Activated gamma-delta T cell treated with Interleukin-2 at 50 U/mL for 16 hours (primary cell): ENCODE measurements at regions not wholly inside any gene's neighbourhood (a gene's known extent, or its start where the extent isn't known, plus 50 kb on each side); places are given as distances from the start of the nearest gene placed in this dataset.
"Not testable (repeated sequence)": the region's sequence is repeated elsewhere in the genome, so short reads cannot be mapped to it uniquely, and the experiment has no call there.

ENCODE experiments used
- DNase-seq: peaks from one replicate; pipeline ENCODE4 v3.0.0-alpha.2; 2020

DNA sequence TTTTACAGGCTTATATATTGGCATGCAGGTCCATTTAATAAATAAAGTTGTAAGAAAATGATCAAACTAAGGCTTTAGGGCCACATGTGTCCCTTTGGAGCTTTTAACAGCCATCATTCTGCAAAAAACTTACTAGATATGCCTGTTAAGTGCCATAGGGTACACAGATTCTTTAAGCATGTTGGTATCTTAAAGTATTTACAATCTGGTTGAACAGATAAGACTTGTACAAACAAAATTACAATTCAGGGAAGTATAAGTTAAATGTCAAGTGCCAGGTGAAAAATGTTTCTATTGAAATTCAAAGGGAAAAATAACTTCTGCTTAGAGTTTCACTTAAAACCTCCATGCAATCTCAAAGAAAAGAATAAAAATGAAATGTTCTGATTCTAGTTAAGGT, 558.4 kb upstream of the ST8SIA4 start:
- DNase-seq: no peak

DNA sequence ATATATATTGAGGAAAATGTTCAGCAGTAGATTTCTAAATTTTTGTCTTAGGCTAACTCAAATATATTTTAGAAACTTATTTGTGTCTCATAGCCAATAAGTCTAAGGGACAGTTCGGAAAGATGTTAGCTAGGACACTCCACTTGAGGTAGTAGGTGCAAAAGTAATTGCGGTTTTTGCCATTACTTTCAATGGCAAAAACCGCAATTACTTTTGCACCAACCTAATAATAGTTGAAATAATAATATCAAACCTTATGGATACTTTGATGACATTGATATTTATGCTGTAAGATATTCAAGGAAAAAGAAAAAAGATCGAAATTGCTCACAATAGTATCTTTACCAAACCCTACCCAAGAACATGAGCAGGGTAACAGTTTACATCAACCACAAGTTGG, 555.5 kb upstream of the ST8SIA4 start:
- DNase-seq: no peak

DNA sequence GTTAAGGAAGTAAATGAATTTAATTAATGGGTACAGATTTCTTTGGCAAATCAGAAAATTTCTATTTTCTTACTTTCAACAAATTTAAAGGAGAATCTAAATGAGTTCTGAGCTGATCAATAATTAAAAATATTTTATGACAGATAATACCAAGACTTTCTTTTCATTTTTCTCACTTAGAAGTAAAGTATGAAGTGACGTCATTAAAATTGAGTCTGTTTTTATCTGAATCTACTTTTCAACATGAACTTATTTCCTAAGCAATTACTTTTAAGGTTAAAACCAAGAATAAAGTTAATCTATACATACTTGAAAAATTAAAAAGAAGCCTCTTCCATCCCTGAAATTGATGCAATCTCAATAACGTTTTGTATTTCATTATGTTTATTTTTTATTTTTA, 552.8 kb upstream of the ST8SIA4 start:
- DNase-seq: no peak

DNA sequence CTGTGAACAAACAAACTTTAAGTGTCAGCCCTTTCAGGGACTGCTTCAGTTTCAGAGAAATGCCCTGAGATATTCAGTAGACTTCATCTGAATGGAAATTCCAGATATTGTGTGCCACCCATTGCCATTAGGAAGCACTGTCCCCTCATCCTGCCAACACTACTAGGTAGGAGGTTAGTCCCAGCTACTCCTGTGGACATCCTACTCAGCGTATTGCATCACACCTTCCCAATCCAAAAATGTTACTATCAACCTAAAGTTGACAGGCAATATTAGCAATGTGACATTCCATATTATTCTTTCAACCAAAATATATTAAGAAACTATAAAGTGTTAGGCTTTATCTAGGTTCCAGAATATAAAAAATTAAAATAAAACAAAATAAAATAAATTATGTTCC, 552.0 kb upstream of the ST8SIA4 start:
- no peak for DNase-seq

DNA sequence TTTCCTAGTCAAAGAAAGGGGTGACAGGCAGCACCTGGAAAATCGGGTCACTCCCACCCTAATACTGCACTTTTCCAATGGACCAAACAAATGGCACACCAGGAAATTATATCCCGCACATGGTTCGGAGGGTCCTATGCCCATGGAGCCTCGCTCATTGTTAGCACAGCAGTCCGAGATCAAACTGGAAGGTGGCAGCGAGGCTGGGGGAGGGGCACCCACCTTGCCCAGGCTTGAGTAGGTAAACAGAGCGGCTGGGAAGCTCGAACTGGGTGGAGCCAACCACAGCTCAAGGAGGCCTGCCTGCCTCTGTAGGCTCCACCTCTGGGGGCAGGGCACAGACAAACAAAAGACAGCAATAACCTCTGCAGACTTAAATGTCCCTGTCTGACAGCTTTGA, 539.2 kb upstream of the ST8SIA4 start:
- DNase-seq: not testable (repeated sequence)

DNA sequence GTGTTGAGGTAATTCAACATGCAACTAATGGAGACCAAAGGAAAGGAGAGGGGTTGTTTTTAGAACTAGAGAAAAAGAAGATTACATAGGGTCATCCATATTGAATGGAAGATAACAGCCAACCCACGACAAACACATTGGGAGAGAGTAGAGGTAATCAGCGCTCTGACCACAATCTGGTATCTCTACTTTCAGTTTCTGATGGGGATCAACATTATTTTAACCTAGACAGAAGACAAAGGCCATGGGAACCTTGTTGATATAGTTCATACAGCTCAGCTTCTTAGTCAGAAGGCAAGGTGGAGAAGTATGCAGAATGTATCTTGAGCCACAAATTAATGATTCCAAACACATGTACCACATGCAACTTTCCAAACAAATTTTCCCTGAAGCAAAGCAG, 537.1 kb upstream of the ST8SIA4 start:
- DNase-seq: no peak

DNA sequence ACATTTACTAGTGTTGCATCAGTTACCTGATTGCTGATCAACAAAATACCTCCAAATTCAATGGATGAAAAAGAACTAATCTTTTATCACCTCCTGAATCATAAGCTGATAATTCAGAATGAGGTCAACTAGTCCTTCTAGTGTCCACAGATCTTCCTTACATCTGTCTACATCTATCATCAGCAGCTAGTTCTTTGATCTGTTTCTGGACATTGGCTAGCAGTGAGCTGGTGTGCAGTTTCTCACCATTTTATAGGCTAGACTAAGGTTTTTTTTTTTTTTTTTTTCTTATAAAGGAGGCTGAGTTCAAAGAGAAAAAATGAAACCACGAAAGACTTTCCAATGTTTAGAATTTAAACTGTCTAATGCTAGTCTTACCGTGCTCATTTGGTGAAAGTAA, 534.3 kb upstream of the ST8SIA4 start:
- DNase-seq: no peak

DNA sequence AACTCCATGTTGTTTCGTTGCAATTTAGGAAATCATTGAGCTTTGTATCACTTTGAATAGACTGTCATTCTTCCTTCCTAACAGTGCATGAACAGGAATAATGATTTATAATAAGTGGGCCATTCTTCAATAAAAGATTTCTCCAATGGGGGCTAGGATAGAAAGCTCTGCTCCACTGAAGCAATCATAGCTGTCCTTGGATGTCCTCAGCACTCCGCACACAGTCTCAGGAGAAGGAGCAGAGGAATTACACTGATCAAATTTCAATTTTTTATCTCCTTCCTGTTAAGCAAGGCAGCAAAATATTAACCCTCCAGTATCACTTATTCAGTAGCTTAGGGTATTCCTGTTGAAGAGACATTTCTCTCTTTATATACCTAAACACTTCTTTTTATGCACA, 532.7 kb upstream of the ST8SIA4 start:
- DNase-seq: no peak

DNA sequence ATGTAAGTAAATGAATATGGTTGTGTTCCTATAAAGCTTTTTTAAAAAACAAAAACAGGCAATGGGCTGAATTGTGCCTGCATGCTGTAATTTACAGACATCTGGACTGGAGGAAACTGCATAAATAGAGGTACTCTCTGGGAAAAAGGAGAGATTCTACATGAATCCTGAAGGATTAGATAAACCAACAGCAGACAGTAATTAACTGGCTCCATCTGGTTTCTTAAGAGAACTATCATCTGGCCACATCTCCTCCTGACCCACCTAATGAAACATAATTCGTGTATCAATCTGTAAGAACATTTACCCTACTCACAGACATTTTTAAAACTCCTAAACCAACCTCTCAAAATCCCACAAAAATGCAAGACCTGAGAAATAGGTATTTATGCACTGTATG, 528.1 kb upstream of the ST8SIA4 start:
- DNase-seq: no peak

DNA sequence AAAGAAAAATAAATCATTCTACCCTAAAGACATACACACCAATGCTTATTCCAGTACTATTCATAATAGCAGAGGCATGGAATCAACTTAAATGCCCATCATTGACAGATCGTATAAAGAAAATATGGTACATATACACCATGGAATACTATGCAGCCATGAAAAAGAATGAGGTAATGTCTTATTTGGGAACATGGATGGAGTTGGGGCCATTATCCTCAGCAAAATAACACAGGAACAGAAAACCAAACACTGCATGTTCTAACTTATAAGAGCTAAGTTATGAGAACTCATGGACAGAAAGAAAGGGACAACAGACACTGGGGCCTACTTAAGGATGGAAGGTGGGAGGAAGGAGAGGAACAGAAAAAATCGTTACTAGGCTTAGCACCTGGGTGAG, 527.5 kb upstream of the ST8SIA4 start:
- DNase-seq: no peak

DNA sequence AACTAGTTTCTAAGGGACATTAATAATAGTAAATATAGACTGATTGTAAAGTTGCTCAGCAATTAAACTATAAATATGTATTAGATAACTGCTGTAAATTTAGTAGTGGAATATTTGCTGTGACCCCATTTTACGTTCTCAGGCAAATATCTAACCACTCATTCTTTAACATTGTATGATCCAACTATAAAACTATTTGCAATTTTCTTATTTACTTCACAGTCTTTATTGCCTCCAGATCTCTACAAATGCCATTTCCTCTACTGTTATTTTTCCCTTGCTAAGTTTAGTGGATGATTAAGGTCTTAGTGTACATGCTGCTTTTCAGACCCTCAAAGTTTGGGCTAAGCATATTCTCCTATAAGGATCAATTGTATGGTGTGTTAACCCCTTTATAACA, 526.2 kb upstream of the ST8SIA4 start:
- DNase-seq: no peak

DNA sequence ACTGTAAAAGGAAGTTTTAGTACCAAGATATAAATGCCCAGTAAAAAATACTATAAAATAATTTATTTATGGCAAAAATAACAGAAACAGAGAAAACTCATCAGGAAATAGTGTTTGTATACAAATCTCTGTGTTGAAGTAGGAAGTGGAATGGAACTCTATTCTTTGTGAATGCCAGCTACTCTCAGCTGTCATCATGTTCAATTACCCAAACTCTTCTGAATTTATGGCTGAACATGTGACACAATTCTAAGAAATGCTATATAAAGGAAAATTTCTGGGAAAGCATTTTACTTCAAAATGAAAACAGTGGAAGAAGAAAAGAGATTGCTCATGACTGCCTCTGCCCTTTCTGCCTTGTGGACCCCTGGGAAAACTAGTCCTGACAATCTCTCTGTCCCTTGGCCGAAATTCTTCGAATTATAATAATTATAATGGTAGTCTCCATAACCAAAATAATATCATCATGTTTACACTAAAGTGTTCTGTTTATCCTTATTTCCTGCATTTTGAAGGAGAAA, 522.3 kb upstream of the ST8SIA4 start:
- DNase-seq: no peak

DNA sequence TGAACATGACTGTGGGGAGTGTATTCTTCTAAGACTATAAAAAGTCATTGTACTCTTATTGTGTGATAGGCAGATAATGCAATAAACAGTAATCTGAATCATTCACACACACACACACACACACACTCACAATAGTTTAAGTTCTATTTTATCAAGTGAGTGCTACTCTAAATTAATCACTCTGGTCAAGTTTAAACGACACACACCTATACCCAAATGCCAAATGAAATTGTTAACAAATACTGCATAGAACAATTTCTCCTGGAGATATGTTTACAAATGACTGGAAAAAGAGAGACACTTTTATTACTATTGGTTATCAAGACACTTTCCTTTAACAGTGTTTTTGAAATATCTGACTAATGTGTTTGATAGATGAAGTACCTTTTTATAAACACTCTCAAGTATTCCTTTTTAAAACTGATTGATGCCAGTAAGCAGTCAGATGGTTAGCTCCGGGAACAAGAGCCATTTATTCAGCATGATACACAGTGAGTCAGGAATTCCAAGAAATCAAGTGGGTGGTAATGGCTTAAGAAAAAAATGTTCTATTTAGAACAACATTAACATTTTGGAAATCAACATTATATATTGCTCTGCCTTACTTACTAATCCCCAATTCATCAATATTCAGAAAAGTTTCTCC, 521.6 kb upstream of the ST8SIA4 start:
- no peak for DNase-seq

DNA sequence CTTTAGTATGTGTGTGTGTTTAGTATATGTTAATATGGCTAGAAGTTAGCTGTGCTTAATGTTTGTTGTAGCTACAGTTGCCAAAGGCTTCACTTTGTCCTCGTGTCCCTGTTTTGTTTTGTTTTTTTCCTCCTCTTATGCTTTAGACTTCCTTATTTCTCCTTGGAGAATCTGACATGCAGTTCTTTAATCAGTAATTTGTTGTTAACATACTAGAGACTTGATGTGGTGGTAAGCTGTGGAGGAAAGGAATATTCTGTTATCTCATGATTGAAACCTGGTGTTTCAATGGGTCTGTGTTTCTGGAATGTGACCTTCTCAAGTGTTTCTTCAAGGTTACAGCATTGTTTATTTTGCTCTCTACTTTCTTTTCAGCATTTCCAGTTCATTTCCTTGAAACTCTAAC, 515.6 kb upstream of the ST8SIA4 start:
- DNase-seq: no peak

DNA sequence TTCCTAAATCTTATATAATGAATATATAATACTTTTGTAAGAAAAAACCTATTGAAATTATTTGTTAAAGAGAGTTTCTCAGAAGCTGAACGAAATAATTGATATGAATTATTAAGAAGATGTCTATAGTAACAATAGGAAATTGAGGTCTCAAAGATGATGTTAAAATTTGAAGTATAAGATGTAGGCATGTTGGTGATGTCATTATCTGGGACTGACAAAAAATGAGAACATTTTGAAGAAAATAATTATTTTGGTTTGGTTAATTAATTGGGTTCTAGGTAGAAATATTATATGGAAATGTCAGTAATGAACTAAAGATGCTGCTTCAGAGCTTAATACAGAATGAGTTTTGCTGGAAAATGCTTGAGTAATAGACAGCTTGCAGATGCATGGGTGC, 501.4 kb upstream of the ST8SIA4 start:
- no peak for DNase-seq

DNA sequence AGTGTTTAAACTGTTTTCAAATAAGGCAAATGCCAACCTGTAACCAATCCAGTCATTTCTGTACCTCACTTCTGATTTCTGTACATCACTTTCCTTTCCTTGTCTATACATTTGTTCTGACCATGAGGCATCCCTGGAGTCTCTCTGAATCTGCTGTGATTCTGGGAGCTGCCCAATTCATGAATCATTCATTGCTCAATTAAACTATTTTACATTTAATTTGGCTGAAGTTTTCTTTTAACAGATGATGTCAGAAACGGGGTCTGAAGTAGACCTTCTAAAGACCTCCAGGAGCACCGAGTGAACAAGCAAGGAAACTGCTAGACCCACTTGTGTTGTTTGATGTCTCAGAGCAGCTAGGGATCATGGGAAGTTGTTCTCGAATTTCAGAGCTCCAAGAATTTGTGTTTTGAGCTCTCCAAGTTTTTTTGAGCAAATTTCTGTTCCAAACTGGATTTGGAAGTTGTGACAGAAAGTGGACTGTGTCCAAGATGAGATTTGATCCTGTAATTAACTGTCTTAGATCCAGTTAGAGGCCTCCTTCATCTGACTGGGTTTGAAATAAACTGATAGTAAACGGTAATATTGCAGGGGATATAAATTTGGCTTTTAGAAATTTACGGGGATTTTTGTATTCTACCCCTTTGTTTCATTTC, 490.8 kb upstream of the ST8SIA4 start:
- no peak for DNase-seq

DNA sequence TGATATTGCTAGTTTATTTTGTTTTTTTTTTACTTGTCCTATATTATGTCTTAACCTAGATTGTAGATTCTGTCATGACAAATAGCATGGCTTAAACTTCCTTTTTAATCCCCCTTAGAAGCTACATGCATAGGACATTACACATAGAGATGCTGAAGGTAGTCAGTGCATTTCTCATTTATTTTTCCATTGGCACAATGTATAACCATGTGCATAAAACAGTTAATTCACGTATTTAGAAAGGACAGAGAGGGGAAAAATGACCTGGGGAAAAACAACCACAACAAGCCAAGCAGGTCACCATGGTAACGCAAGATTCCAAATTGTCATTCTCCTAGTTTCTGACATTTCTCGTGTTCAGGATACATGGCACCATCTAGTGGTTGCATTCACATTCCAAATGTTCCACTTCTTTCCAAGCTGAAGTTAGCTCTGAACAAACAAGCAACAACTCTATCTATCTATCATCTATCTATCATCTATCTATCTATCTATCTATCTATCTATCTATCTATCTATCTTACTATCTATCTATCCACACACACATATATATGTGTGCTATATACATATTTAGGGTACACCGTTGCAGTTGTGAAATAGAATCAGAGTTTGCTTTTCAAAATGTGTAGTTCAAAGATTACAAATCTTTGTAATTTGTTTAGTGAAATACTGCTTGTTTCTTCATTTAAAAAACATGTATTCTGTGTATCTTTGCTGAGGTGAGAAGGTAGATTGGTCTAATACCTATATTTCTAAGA, 487.2 kb upstream of the ST8SIA4 start:
- DNase-seq: no peak

DNA sequence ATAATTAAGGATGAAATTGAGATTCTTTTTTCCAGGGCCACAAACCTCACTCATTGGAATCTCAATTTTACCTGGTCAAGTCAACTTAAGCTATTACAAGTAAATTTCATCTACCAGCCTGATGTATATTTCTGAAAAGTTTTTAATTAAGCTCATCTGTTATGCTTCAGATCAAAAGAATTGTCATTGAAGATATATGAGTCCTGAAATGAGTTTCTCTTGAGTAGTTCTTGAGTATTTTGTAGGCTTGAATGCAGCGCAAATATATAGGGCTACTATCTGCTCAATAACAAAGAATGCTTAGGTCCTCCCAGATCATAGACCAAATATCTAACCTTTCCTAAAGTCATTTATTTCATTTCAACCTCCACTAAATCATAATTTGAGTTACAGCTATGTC, 482.2 kb upstream of the ST8SIA4 start:
- no peak for DNase-seq

DNA sequence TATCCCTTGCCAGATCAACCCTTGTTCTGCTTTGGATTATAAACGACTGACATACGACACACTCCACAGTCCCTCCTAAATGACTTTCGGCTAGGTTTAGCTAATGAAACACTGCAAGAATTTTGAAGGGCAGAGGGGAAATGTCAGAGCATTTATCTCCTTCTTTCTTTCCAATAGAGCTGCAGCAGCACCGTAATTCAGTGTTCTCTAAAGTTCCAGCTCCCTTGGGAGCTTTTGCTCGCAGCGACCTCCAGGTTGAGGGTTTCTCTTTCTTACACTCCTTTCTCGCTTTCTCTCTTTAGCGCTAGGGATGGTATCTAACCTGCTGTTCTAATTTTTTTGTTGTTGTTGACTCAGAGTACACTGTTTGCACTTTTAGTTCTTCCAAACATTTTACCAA, 467.1 kb upstream of the ST8SIA4 start:
- no peak for DNase-seq

DNA sequence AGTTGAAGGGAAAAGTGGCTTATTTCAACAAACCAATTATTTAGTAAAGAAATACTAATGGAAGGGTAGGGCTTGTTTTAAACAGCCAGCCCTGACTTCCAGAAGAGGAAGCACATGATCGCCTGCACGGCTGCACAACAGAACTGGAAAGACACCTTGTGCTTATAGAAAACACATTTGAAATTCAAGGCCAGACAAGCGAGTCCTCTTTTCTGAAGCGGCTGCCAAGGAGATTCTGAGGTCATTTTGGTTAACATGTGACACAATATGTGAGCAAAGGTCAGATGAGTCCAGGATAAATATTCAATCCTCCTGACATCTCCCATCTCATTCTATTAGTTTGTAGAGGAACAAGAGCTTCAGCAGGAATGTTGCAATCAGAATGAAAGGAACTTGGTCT, 461.4 kb upstream of the ST8SIA4 start:
- no peak for DNase-seq

DNA sequence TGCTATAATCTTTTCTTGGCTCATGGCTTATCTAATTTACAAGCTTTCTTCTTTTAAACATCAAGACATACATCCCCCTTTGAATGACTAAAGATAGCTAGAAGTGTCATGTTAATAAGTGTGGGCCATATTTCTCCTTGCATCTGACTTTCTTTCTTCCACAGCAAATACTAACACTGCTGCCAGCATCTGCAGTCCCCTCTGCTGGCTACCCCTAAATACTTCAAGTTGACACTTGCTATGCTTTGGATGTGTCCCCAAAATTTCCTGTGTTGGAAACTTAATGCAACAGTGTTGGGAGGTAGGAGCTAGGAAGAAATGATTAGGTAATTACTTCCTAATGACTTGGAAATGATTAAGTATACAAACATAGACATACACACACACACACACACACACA, 459.0 kb upstream of the ST8SIA4 start:
- DNase-seq: no peak

DNA sequence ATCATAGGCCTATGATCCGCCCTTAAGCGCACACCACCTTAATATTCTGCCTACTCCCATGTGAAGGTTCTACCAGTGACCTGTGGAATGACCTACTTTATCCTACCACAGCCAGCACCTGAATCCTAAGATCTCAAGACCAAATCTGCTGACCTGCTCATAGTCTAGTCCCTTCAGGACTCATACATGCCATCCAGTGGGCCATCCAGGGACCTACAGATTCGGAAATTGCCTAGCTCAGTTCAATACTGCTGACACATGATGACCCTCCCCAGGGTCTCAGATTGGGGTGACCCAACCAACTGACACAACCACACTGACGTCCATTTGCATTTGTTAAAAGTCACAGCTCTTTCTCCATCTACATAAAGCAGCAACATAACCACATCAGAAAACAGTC, 443.8 kb upstream of the ST8SIA4 start:
- no peak for DNase-seq

DNA sequence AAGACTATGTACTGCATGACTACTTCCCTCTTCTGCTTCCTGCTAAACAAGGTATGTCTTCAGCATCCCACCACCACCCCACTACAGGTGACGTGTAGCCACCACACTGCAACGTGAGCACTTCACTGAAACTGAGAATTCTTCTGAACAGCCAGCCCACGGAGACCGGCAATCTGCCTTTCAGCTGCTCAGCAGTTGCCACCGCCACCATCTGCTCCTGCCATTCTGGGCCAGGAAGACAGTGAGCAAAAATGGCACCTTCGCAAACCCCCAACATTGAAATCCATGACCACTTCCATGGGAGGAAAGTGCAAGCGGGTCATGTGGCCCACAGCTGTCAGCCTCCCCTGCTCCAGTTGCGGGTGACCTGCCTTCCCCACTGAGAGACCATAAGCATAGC, 443.4 kb upstream of the ST8SIA4 start:
- no peak for DNase-seq

DNA sequence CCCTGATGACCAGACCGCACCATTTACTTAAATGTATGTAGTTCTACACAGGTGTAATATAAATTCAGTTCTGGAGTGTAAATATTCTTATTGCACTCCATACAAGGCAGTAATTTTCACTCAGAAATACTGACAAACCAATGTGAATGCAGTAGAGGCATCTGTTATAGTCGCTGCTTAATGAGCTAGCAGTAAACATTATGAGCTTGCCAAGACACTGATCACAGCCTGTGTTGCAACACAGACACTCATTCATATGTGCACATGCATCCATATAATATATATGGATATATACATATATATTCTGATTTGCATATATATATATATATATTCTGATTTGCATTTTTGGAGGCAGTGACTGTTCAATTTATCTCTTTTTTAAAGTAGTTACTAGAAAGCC, 435.1 kb upstream of the ST8SIA4 start:
- no peak for DNase-seq
